K562 (cell line): ENCODE measurements at regions not wholly inside any gene's neighbourhood (a gene's known extent, or its start where the extent isn't known, plus 50 kb on each side); places are given as distances from the start of the nearest gene placed in this dataset.

Experiments
- CBFB ChIP-seq: sonication (generic); formaldehyde crosslinking; IDR thresholded peaks from 2 replicates; pipeline ENCODE4 v1.4.0; 2020; ENCODE audit warnings: mild to moderate bottlenecking, missing genetic modification reagents
- CHD1 ChIP-seq: fragments of 200-600 bp; sonication (generic); IDR thresholded peaks from one replicate; pipeline ENCODE4 v1.6.1; 2012; ENCODE audit warnings: mild to moderate bottlenecking, moderate library complexity, low read length, inconsistent platforms
- FOXK2 ChIP-seq, 2 experiments: fragments of 450-650 bp; IDR thresholded peaks in 1 of 2; conservative IDR thresholded peaks in 1 of 2; 2 replicates each; pipeline ENCODE4 v1.6.1; 2016; ENCODE audit warnings: low read depth in 2 of 2, mild to moderate bottlenecking in 1 of 2
- PHB ChIP-seq: fragments of 250-450 bp; sonication (Bioruptor Pico); IDR thresholded peaks from 2 replicates; pipeline ENCODE4 v1.5.0; 2021
- POLR2A ChIP-seq: fragments of 450-650 bp; conservative IDR thresholded peaks from 2 replicates; pipeline ENCODE4 v1.6.1; 2016
- SMAD1 ChIP-seq: fragments of 150-350 bp; IDR thresholded peaks from 2 replicates; pipeline ENCODE4 v1.6.1; 2014; ENCODE audit warnings: low read length, low read depth; ENCODE audit not compliant: partially characterized antibody
- ZNF217 ChIP-seq: sonication (generic); formaldehyde crosslinking; IDR thresholded peaks from 2 replicates; pipeline ENCODE4 v1.8.0; 2022; ENCODE audit warnings: mild to moderate bottlenecking, missing genetic modification reagents
- ZNF551 ChIP-seq: fragments of 250-450 bp; sonication (Bioruptor Pico); IDR thresholded peaks from 2 replicates; pipeline ENCODE4 v1.5.0; 2021; ENCODE audit warnings: mild to moderate bottlenecking, moderate library complexity
- TF ChIP-seq, protein P1 (sequence below), 3 experiments: IDR thresholded peaks in 2 of 3; conservative IDR thresholded peaks in 1 of 3; 2 replicates each; pipeline ENCODE4 v1.5.1; 2011 to 2012; ENCODE audit warnings: low read length in 3 of 3, mild to moderate bottlenecking in 3 of 3, control low read depth in 2 of 3, improper control_type of control experiment in 1 of 3, inconsistent platforms in 1 of 3, low read depth in 1 of 3, mixed read lengths in 1 of 3, moderate library complexity in 1 of 3; ENCODE audit not compliant: insufficient read depth in 2 of 3
- TF ChIP-seq, protein P2 (sequence below): fragments of 250-450 bp; sonication (Bioruptor Pico); IDR thresholded peaks from 2 replicates; pipeline ENCODE4 v1.4.0; 2020; ENCODE audit warnings: mild to moderate bottlenecking, moderate library complexity

DNA sequence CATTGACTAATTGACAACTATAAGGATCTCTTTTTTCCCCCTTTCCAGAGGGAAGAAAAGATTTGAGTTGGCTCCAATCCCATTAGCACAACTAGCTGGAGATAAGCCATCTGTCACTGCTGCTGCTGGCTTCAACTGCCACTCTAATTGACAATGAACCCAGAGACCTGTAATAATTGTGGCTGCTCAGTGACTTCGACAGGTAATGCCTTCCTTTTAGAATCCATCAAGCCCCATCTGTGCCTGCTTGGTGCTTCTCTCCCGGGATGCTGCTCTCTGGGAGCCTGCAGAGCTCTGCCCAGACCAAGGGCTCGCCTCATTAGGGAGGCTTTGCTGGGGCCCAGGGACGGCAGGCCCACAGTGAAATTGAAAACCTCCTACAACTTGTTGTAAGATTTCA lies 376.7 kb upstream of the SOX11 start:
- TF ChIP-seq, protein P1, sequence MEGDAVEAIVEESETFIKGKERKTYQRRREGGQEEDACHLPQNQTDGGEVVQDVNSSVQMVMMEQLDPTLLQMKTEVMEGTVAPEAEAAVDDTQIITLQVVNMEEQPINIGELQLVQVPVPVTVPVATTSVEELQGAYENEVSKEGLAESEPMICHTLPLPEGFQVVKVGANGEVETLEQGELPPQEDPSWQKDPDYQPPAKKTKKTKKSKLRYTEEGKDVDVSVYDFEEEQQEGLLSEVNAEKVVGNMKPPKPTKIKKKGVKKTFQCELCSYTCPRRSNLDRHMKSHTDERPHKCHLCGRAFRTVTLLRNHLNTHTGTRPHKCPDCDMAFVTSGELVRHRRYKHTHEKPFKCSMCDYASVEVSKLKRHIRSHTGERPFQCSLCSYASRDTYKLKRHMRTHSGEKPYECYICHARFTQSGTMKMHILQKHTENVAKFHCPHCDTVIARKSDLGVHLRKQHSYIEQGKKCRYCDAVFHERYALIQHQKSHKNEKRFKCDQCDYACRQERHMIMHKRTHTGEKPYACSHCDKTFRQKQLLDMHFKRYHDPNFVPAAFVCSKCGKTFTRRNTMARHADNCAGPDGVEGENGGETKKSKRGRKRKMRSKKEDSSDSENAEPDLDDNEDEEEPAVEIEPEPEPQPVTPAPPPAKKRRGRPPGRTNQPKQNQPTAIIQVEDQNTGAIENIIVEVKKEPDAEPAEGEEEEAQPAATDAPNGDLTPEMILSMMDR (IDR thresholded peaks at IDR 0.05 in 2 of 3, conservative IDR thresholded peaks at IDR 0.05 in 1 of 3; ENCODE audit: insufficient read depth in 2 of 3, low read depth in 1 of 3, low read length in 3 of 3): no peak
- no peak for TF ChIP-seq CHD1
- no peak for TF ChIP-seq ZNF551 (CRISPR knock-in tag)
- no peak for TF ChIP-seq ZNF217 (CRISPR knock-in tag)
- no peak for TF ChIP-seq PHB (CRISPR knock-in tag)
- no peak for TF ChIP-seq SMAD1
- TF ChIP-seq, protein P2, sequence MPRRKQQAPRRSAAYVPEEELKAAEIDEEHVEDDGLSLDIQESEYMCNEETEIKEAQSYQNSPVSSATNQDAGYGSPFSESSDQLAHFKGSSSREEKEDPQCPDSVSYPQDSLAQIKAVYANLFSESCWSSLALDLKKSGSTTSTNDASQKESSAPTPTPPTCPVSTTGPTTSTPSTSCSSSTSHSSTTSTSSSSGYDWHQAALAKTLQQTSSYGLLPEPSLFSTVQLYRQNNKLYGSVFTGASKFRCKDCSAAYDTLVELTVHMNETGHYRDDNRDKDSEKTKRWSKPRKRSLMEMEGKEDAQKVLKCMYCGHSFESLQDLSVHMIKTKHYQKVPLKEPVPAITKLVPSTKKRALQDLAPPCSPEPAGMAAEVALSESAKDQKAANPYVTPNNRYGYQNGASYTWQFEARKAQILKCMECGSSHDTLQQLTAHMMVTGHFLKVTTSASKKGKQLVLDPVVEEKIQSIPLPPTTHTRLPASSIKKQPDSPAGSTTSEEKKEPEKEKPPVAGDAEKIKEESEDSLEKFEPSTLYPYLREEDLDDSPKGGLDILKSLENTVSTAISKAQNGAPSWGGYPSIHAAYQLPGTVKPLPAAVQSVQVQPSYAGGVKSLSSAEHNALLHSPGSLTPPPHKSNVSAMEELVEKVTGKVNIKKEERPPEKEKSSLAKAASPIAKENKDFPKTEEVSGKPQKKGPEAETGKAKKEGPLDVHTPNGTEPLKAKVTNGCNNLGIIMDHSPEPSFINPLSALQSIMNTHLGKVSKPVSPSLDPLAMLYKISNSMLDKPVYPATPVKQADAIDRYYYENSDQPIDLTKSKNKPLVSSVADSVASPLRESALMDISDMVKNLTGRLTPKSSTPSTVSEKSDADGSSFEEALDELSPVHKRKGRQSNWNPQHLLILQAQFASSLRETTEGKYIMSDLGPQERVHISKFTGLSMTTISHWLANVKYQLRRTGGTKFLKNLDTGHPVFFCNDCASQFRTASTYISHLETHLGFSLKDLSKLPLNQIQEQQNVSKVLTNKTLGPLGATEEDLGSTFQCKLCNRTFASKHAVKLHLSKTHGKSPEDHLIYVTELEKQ (CRISPR knock-in tag): no peak
- no peak for TF ChIP-seq CBFB (CRISPR knock-in tag)
- TF ChIP-seq POLR2A: no peak
- TF ChIP-seq FOXK2 (conservative IDR thresholded peaks at IDR 0.05 in 1 of 2, IDR thresholded peaks at IDR 0.05 in 1 of 2; ENCODE audit: low read depth in 2 of 2): no peak
